Activated CD4-positive, alpha-beta memory T cell treated with anti-CD3 and anti-CD28 coated beads for 36 hours (primary cell): ENCODE measurements at regions not wholly inside any gene's neighbourhood (a gene's known extent, or its start where the extent isn't known, plus 50 kb on each side); places are given as distances from the start of the nearest gene placed in this dataset.
"Not testable (repeated sequence)": the region's sequence is repeated elsewhere in the genome, so short reads cannot be mapped to it uniquely, and the experiment has no call there.

Experiments
- CTCF ChIA-PET: fragments of 350-600 bp; sonication (Branson Sonifier 250); formaldehyde crosslinking; loops from one replicate; lab custom pipeline; 2021; ENCODE audit warnings: antibody characterized with exemption, inconsistent platforms; lab: Charles Lee
- POLR2A ChIA-PET: fragments of 350-600 bp; sonication (Branson Sonifier 250); formaldehyde crosslinking; loops from one replicate; lab custom pipeline; 2021; ENCODE audit warnings: antibody characterized with exemption; lab: Charles Lee
- DNase-seq: peaks from one replicate; pipeline ENCODE4 v3.0.0-alpha.2; 2020
- H3K27ac Mint-ChIP-seq: one replicate; pipeline ENCODE4 v1.8.0; 2021; ENCODE audit warnings: mixed read lengths
- H3K27me3 Mint-ChIP-seq: one replicate; pipeline ENCODE4 v1.8.0; 2021; ENCODE audit warnings: mixed read lengths
- H3K36me3 Mint-ChIP-seq: one replicate; pipeline ENCODE4 v1.8.0; 2021; ENCODE audit warnings: mixed read lengths
- H3K4me1 Mint-ChIP-seq: one replicate; pipeline ENCODE4 v1.8.0; 2021; ENCODE audit warnings: low read depth, mixed read lengths
- H3K4me3 Mint-ChIP-seq: one replicate; pipeline ENCODE4 v1.8.0; 2021; ENCODE audit warnings: mild to moderate bottlenecking, mixed read lengths
- H3K9me3 Mint-ChIP-seq: one replicate; pipeline ENCODE4 v1.8.0; 2021; ENCODE audit warnings: mixed read lengths
- intact Hi-C: fragments of 100-400 bp; cut with micrococcal nuclease; formaldehyde crosslinking; loops from one replicate; pipeline ENCODE4 v1.15.1; 2023

DNA sequence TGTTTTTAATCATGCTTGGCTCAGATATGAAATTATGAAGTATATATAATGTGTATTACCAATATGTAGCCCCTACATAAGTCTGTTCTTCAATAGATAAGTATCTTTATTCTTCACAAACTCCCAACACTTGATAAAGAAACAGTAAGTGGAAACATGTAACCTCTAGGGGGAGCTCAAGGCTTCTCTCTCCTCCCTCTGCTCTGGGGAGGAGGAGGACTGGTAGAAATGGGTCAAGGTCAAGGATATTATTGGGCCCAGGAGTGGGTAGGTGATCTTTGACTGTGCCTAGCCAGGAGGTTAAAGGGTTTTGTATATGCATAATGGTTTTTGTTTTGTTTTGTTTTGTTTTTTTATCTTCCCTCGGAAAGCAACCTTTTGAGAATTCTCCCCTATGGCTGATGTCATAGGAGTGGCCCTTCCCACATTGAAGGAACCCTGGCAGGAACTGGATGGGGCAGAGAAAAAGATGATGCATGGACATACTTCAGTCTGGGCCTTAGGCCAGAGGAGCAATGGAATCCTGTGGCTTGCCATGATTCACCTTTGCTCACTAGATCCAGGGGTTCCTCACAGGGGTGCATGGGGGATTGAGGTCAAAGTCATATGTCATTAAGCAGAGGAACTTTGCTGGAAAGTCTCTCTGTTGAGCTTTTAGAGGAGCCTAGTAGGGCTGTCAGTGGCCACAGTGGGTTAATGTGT is 460.3 kb downstream of the MID1IP1 start:
- intact Hi-C loops = loop anchor here (1.0 to 10.0 kb wide), 6 partner anchors 65 to 353 kb away; no protein-coding TSS in a partner anchor
- DNase-seq = peak; percentile 15
- Mint-ChIP-seq H3K27me3 (no peaks in the 10 kb centered on the region), H3K4me3 (no peak overlapping the region), H3K9me3 (no peaks in the 10 kb centered on the region), H3K4me1 (peaks cover 54% of the 10 kb centered on the region), H3K27ac (peak overlapping the region; percentile 80), H3K36me3 (no peaks in the 10 kb centered on the region)
- CTCF ChIA-PET = interaction anchor here (0.6 to 2.1 kb wide), 11 partner anchors 31 to 908 kb away, joined by 3 to 9 read pairs (median 3); no protein-coding TSS in a partner anchor
- POLR2A ChIA-PET = interaction anchor here (1.3 kb wide), 1 partner anchor 178 kb away, joined by 4 read pairs; no protein-coding TSS in a partner anchor

DNA sequence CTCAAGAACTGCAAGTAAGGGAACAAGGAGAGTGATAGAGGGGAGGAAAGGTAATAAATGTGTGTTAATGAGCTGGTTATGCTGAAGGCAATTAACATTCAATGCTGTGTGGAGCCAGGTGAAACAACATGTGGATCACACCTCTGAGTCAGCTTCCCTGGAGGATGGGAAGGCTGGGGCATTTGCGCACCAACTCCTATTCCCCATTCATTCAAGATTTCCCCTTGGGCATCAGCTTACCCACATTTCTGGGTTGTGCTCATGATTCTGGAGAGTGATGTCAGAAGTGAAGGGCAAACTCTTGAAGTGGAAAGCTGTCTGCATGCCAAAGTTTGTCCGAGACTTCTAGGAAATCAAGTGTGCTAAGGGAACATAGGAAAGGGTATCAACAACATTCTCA is 461.4 kb downstream of the MID1IP1 start:
- ChIA-PET POLR2A (interaction anchor here (0.6 to 1.3 kb wide), 4 partner anchors 64 to 612 kb away, joined by 3 to 5 read pairs (median 4); no protein-coding TSS in a partner anchor), CTCF (interaction anchor here (0.5 to 2.1 kb wide), 6 partner anchors 30 to 1527 kb away, joined by 3 to 5 read pairs (median 4); no protein-coding TSS in a partner anchor)
- no peaks in the 10 kb centered on the region for H3K36me3 Mint-ChIP-seq

DNA sequence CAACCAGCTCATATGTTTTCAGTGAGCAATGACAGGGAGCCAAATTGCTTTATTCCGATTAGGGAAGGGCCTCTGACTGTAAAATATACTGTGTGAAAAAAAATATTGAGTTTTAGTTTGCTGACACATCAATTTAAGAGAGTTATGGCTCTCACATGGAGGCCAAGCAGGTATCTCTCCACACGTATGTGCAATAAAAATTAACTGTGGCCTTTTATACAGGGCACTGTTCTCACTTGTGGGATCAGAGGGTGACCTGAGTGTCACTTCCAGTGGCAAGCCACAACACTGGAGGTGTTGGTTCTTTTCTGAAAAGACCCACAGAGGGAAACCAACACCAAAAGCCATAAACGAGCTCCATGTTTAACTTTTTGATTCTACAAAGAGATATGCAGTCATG is 462.8 kb downstream of the MID1IP1 start:
- Mint-ChIP-seq H3K27me3 (no peaks in the 10 kb centered on the region), H3K4me1 (peaks cover 70% of the 10 kb centered on the region), H3K36me3 (no peaks in the 10 kb centered on the region), H3K27ac (peak overlapping the region; percentile 60), H3K4me3 (no peak overlapping the region), H3K9me3 (no peaks in the 10 kb centered on the region)
- ChIA-PET POLR2A (interaction anchor here (0.6 to 1.8 kb wide), 3 partner anchors 46 to 341 kb away, joined by 3 to 7 read pairs (median 3); no protein-coding TSS in a partner anchor), CTCF (interaction anchor here (1.0 to 1.8 kb wide), 2 partner anchors 62 to 177 kb away, joined by 3 to 4 read pairs; no protein-coding TSS in a partner anchor)
- peak; percentile 39 for DNase-seq
- intact Hi-C loops = loop anchor here (10.0 kb wide), 1 partner anchor 351 kb away; no protein-coding TSS in a partner anchor

More for the DNA sequence above, 461.4 kb downstream of the MID1IP1 start:
- Mint-ChIP-seq H3K27me3 (no peaks in the 10 kb centered on the region), H3K4me3 (no peak overlapping the region), H3K4me1 (peaks cover 62% of the 10 kb centered on the region), H3K9me3 (no peaks in the 10 kb centered on the region), H3K27ac (peak overlapping the region; percentile 60)
- intact Hi-C loops = loop anchor here (2.0 to 10.0 kb wide), 2 partner anchors 178 to 352 kb away; no protein-coding TSS in a partner anchor
- DNase-seq = peak; percentile 32

DNA sequence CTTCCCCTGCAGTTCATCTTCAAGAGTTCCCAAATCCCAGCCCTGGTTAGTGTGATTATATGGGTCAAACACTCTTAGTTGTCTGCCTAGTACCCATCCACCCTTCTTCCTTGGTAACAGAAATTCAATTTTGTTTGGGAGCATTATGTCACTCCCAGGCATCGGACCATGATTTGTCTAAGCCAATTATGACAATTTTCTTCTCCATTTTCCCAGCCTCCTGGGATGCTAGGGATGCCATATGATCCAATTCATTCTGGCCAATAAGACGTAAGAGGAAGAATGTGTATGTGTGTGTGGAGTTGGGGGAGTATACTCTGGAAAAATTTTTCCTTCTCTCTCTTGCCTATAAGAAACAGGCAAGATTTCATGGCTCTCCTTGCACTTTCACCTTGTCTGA is 465.9 kb downstream of the MID1IP1 start:
- peaks cover 8% of the 10 kb centered on the region for H3K9me3 Mint-ChIP-seq
- H3K4me3 Mint-ChIP-seq = no peak overlapping the region
- no peak for DNase-seq
- peaks cover 66% of the 10 kb centered on the region for H3K4me1 Mint-ChIP-seq
- CTCF ChIA-PET = no interaction called here
- H3K36me3 Mint-ChIP-seq = peaks cover 3% of the 10 kb centered on the region
- POLR2A ChIA-PET = no interaction called here
- no peaks in the 10 kb centered on the region for H3K27me3 Mint-ChIP-seq
- H3K27ac Mint-ChIP-seq = peak overlapping the region; percentile 84
- intact Hi-C loops = loop anchor here (10.0 kb wide), 1 partner anchor 348 kb away; no protein-coding TSS in a partner anchor

DNA sequence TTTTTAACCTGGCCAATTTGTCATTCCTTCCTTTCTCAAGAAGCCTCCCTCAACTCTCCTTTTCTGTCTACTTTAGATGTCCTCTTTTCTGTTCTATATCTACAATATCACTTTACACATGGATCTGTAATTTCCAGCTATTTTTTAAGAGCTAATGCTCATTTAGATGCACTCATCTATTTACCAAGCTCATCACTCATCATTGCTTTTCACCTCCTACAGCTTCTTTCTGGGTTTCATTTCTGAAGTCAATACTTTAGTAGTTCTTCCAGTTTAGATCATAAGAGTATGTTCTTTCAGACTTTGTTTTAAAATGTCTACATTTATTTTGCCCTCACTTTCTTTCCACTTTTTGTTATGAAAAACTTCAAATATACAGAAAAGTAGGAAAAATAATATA is 466.9 kb downstream of the MID1IP1 start:
- H3K4me3 Mint-ChIP-seq = peak overlapping the region; percentile 17
- peaks cover 56% of the 10 kb centered on the region for H3K4me1 Mint-ChIP-seq
- no peaks in the 10 kb centered on the region for H3K27me3 Mint-ChIP-seq
- peaks cover 3% of the 10 kb centered on the region for H3K36me3 Mint-ChIP-seq
- CTCF ChIA-PET = no interaction called here
- POLR2A ChIA-PET = interaction anchor here (1.1 kb wide), 1 partner anchor 63 kb away, joined by 5 read pairs; no protein-coding TSS in a partner anchor
- intact Hi-C loops = loop anchor here (1.0 to 10.0 kb wide), 2 partner anchors 41 to 347 kb away; no protein-coding TSS in a partner anchor
- peaks cover 13% of the 10 kb centered on the region for H3K9me3 Mint-ChIP-seq
- peak overlapping the region; percentile 84 for H3K27ac Mint-ChIP-seq
- DNase-seq = no peak

DNA sequence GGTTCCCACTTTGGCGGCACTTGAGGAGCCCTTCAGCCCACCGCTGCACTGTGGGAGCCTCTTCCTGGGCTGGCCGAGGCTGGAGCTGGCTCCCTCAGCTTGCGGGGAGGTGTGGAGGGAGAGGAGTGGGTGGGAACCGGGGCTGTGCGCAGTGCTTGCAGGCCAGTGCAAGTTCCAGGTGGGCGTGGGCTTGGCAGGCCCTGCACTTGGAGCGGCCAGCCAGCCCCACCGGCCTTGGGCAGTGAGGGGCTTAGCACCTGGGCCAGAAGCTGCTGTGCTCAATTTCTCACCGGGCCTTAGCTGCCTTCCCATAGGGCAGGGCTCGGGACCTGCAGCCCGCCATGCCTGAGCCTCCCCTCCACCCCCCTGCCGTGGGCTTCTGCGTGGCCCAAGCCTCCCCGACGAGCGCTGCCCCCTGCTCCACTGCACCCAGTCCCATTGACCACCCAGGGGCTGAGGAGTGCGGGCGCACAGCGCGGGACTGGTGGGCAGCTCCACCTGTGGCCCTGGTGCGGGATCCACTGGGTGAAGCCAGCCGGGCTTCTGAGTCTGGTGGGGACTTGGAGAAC is 474.3 kb downstream of the MID1IP1 start:
- H3K4me3 Mint-ChIP-seq = no peak overlapping the region
- peaks cover 1% of the 10 kb centered on the region for H3K4me1 Mint-ChIP-seq
- ChIA-PET CTCF (no interaction called here), POLR2A (no interaction called here)
- no peak overlapping the region for H3K27ac Mint-ChIP-seq
- peaks cover 5% of the 10 kb centered on the region for H3K36me3 Mint-ChIP-seq
- intact Hi-C loops = no loop called here
- H3K27me3 Mint-ChIP-seq = no peaks in the 10 kb centered on the region
- H3K9me3 Mint-ChIP-seq = peaks cover 14% of the 10 kb centered on the region
- no peak for DNase-seq

DNA sequence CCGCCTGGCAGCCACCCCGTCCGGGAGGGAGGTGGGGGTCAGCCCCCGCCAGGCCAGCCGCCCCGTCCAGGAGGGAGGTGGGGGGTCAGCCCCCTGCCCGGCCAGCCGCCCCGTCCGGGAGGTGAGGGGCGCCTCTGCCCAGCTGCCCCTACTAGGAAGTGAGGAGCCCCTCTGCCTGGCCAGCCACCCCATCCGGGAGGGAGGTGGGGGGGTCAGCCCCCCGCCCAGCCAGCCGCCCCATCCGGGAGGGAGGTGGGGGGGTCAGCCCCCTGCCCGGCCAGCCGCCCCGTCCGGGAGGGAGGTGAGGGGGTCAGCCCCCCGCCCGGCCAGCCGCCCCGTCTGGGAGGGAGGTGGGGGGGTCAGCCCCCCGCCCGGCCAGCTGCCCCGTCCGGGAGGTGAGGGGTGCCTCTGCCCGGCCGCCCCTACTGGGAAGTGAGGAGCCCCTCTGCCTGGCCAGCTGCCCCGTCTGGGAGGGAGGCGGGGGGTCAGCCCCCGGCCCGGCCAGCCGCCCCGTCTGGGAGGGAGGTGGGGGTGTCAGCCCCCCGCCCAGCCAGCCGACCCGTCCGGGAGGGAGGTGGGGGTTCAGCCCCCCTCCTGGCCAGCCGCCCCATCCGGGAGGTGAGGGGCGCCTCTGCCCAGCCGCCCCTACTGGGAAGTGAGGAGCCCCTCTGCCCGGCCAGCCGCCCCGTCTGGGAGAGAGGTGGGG is 476.6 kb downstream of the MID1IP1 start:
- Mint-ChIP-seq H3K9me3 (peaks cover 14% of the 10 kb centered on the region), H3K36me3 (peaks cover 11% of the 10 kb centered on the region)
- DNase-seq, POLR2A ChIA-PET, H3K27ac Mint-ChIP-seq, CTCF ChIA-PET, H3K27me3 Mint-ChIP-seq, H3K4me3 Mint-ChIP-seq, H3K4me1 Mint-ChIP-seq, intact Hi-C loops: not testable (repeated sequence)

DNA sequence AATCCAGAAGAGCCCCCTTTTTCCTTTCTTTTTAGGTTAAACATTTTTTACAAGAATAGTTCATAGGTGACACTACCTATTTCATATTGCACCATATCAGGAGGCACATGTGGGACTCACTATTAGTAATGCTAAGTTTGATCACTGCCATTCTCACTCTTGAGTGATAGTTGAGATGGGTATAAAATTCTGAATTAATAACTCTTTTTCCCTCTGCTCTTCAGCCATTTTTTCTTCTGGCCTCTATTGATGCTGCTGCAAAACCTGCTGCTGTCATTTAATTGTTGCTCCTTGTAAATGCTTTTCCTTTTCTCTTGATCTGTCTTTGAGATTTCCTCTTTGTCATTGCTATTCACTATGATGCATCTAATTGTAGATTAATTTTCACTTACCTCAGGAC is 482.0 kb downstream of the MID1IP1 start:
- Mint-ChIP-seq H3K4me3 (no peak overlapping the region), H3K4me1 (no peaks in the 10 kb centered on the region), H3K9me3 (peaks cover 31% of the 10 kb centered on the region), H3K27me3 (no peaks in the 10 kb centered on the region), H3K27ac (no peak overlapping the region), H3K36me3 (peaks cover 19% of the 10 kb centered on the region)
- no peak for DNase-seq
- ChIA-PET CTCF (no interaction called here), POLR2A (no interaction called here)
- intact Hi-C loops = no loop called here

DNA sequence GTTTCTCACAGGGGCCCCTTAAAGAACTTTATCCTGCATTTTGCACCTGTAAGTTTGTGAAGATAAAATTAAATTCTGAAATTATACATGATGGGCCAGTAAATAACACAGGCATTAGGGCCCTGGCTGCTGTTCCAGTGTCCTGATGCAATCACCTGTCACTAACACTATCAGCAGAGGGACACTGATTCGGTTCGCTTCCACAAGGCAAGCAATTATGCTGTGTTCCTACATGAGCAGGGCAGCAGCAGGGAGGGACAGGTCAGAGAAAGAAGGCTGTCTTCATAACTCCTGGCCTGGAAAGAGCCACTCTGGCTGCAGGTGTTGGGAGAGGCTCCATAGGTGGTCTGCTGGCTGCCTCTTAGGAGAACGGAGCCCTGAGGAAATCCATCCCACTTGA is 487.3 kb downstream of the MID1IP1 start:
- peaks cover 29% of the 10 kb centered on the region for H3K36me3 Mint-ChIP-seq
- H3K27me3 Mint-ChIP-seq = no peaks in the 10 kb centered on the region
- ChIA-PET CTCF (no interaction called here), POLR2A (no interaction called here)
- peaks cover 21% of the 10 kb centered on the region for H3K4me1 Mint-ChIP-seq
- intact Hi-C loops = no loop called here
- peaks cover 14% of the 10 kb centered on the region for H3K9me3 Mint-ChIP-seq
- H3K27ac Mint-ChIP-seq = no peak overlapping the region
- no peak overlapping the region for H3K4me3 Mint-ChIP-seq
- DNase-seq = no peak

DNA sequence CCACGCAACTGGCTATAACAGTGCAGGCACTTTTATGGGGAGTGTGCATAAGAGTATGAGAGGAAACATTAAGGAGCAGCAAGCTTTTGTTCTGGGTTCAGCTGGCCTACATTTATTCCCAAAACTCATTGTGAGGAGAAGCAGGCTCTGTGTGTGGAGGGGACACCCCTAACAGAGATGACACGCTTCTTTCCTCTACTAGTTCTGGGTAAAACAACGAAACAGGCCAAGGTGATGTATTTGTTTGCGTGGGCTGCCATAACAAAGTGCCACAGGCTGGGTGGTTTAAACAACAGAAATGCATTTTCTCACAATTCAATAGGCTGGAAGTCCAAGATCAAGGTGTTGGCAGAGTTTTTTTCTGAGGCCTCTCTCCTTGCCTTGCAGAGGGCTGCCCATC is 488.6 kb downstream of the MID1IP1 start:
- Mint-ChIP-seq H3K9me3 (peaks cover 4% of the 10 kb centered on the region), H3K4me1 (peaks cover 23% of the 10 kb centered on the region), H3K36me3 (peaks cover 28% of the 10 kb centered on the region), H3K4me3 (no peak overlapping the region), H3K27ac (no peak overlapping the region), H3K27me3 (no peaks in the 10 kb centered on the region)
- DNase-seq = peak; percentile 19
- intact Hi-C loops = no loop called here
- POLR2A ChIA-PET = no interaction called here
- CTCF ChIA-PET = no interaction called here

DNA sequence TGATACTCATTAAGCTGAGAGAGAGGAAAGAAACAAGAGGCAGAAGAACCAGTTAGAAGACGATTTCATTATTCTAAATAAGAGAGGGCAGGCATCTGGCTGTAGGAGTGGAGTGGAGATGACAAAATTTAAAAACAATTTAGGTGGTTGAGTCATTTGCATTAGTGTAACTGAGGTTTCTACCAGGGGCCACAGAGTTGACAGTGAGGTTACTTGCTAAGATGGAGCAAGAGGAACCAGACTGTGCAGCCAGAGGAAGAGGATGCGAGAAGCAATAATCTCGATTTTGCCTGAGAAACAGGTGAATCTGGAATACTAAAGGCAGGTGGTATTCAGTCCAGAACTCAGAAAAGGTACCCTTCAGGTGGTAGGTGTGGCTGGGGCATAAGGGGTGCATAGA is 491.9 kb downstream of the MID1IP1 start:
- DNase-seq = no peak
- Mint-ChIP-seq H3K4me1 (peaks cover 39% of the 10 kb centered on the region), H3K9me3 (peaks cover 3% of the 10 kb centered on the region), H3K27me3 (no peaks in the 10 kb centered on the region), H3K27ac (no peak overlapping the region), H3K4me3 (no peak overlapping the region), H3K36me3 (peaks cover 40% of the 10 kb centered on the region)
- POLR2A ChIA-PET = no interaction called here
- CTCF ChIA-PET = interaction anchor here (1.3 kb wide), 1 partner anchor 31 kb away, joined by 5 read pairs; no protein-coding TSS in a partner anchor
- intact Hi-C loops = no loop called here

DNA sequence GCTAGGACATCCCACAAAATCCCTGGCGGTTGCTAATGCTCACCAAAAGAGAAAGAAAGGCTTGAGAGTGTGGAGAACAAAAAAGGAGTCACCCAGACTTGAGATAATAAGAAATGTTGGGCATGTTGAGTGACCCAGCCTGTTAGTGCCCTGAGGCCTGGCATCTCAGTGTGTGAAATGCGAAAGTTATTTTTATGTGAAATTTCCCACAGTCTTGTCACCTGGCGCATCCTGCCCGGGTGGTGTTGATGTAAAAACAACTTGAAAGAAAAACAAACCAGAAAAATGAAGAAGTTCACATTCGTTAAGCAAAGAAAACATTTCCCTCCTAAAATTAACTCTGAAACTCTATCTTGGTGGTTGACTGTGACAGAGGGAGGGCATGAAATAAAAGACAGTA is 495.2 kb downstream of the MID1IP1 start:
- POLR2A ChIA-PET = no interaction called here
- intact Hi-C loops = no loop called here
- Mint-ChIP-seq H3K27me3 (no peaks in the 10 kb centered on the region), H3K4me1 (peaks cover 48% of the 10 kb centered on the region), H3K36me3 (peaks cover 40% of the 10 kb centered on the region), H3K9me3 (peaks cover 4% of the 10 kb centered on the region), H3K27ac (no peak overlapping the region), H3K4me3 (no peak overlapping the region)
- CTCF ChIA-PET = no interaction called here
- DNase-seq = no peak
